ENCODE measurements at regions not wholly inside any gene's neighbourhood (a gene's known extent, or its start where the extent isn't known, plus 50 kb on each side); places are given as distances from the start of the nearest gene placed in this dataset.

GRCh38 chr13:48828962-48829411 lies 146.7 kb upstream of the FNDC3A start:
- TF ChIP-seq CTCF (conservative IDR thresholded peaks at IDR 0.05; ENCODE audit: low read depth in 2 of 2): no peak
- no peak for TF ChIP-seq EZH2 (IDR thresholded peaks at IDR 0.05; ENCODE audit: low read depth, unreplicated experiment)
- no peak for TF ChIP-seq JUNB (IDR thresholded peaks at IDR 0.05; ENCODE audit: unreplicated experiment)
- no peak for TF ChIP-seq EZH2phosphoT487 (IDR thresholded peaks at IDR 0.05; ENCODE audit: unreplicated experiment)
- no peak for TF ChIP-seq NANOG (IDR thresholded peaks at IDR 0.05; ENCODE audit: borderline replicate concordance)
- TF ChIP-seq POLR2AphosphoS5 (IDR thresholded peaks at IDR 0.05; ENCODE audit: low read depth): no peak
- TF ChIP-seq CREB1 (CRISPR knock-in tag; IDR thresholded peaks at IDR 0.05; ENCODE audit: low read depth): no peak
- no peak for TF ChIP-seq REST (IDR thresholded peaks at IDR 0.05; ENCODE audit: unreplicated experiment)
- no peak for TF ChIP-seq ZNF114 (CRISPR knock-in tag; IDR thresholded peaks at IDR 0.05)
- TF ChIP-seq ETS1 (IDR thresholded peaks at IDR 0.05): no peak
- no peak for TF ChIP-seq STAT1 (IDR thresholded peaks at IDR 0.05; ENCODE audit: unreplicated experiment)
